Tibial artery (tissue), 4 donors: ENCODE measurements at regions not wholly inside any gene's neighbourhood (a gene's known extent, or its start where the extent isn't known, plus 50 kb on each side); places are given as distances from the start of the nearest gene placed in this dataset.

Experiments used
- DNase-seq, 2 donors: peaks; one replicate each; pipeline ENCODE4 v3.0.0-alpha.2; 2019
- H3K27ac ChIP-seq, 2 donors: fragments of 200-600 bp; sonication (generic) in 1 of 2; 1 replicate in 1 of 2; 2 replicates in 1 of 2; pipeline ENCODE4 v1.5.1; 2018 to 2019; ENCODE audit warnings: mild to moderate bottlenecking in 1 of 2
- H3K27me3 ChIP-seq, 2 donors: fragments of 200-600 bp; sonication (generic) in 1 of 2; one replicate each; pipeline versions ENCODE4 v1.5.1 to v1.6.0; 2016 to 2019
- H3K36me3 ChIP-seq, 3 donors: fragments of 200-600 bp; sonication (generic) in 2 of 3; one replicate each; pipeline ENCODE4 v1.5.1; 2016 to 2019; ENCODE audit warnings: mild to moderate bottlenecking in 2 of 3
- H3K4me1 ChIP-seq, 4 donors: fragments of 200-600 bp; sonication (generic) in 2 of 4; 1 replicate in 3 of 4; 2 replicates in 1 of 4; pipeline ENCODE4 v1.5.1; 2016 to 2019
- H3K4me3 ChIP-seq, 2 donors: fragments of 200-600 bp; sonication (generic) in 1 of 2; 1 replicate in 1 of 2; 2 replicates in 1 of 2; pipeline ENCODE4 v1.5.1; 2018 to 2019; ENCODE audit warnings: mild to moderate bottlenecking in 2 of 2
- H3K9me3 ChIP-seq, 3 donors: fragments of 200-600 bp; sonication (generic) in 1 of 3; one replicate each; pipeline ENCODE4 v1.5.1; 2016 to 2019
- CTCF ChIP-seq, 2 experiments: fragments of 200-600 bp in 1 of 2; fragments of 450-650 bp in 1 of 2; IDR thresholded peaks; one replicate each; pipeline ENCODE4 v1.5.1; 2017 to 2019; ENCODE audit warnings: antibody characterized with exemption in 2 of 2, mild to moderate bottlenecking in 1 of 2, moderate library complexity in 1 of 2
- intact Hi-C: fragments of 100-400 bp; cut with DNase I; formaldehyde crosslinking; loops from one replicate; pipeline ENCODE4 v1.15.0; 2023; ENCODE audit warnings: low total_unique reads

DNA sequence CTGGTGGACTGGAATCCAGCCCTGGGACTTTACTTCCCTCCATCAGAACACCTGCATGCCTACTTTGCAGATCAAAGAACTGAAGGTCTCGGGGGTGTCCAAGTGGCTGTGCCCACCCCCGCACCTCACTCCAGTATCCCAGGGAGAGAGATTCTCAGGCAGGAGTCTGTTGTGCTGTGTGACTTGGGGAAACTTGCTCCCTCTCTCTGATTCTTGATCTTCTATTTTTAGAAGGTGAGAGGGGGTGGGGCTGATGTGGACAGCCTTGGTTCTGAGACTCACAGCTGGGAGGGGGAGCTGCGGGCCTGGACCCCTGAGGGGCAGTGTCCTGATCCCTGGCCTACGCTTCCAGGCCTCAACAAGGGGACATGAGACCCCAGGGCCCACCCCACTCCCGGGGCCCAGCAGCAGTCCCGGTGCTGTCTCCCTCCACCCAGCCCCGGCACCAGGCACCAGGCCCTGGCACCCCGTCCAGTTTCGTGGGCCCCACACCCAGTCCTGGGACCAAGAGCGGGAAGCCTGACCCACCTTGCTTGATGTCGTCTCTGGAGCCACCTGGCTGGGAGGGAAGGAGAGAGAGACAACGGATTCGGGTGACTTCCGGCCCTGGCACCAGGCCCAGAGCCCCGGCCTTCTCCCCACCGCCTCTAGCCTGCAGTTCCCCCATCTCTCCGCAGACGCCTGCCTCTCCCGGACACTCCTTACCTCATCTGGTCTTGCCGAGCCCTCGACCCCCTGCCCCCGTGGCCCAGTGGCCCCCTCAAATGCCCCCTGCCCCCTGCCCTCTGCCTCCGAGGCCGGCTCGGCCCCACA lies 74.0 kb upstream of the SPTLC1 start:
- intact Hi-C loops = no loop called here
- no peaks in the 10 kb centered on the region for H3K4me1 ChIP-seq
- H3K9me3 ChIP-seq = no peaks in the 10 kb centered on the region
- DNase-seq = no peak
- no peak overlapping the region for H3K4me3 ChIP-seq
- peaks cover 0 to 24% of the 10 kb centered on the region in 2 donors for H3K27me3 ChIP-seq
- no peak overlapping the region for H3K27ac ChIP-seq
- no peak for TF ChIP-seq CTCF (IDR thresholded peaks at IDR 0.05)
- H3K36me3 ChIP-seq = no peaks in the 10 kb centered on the region

DNA sequence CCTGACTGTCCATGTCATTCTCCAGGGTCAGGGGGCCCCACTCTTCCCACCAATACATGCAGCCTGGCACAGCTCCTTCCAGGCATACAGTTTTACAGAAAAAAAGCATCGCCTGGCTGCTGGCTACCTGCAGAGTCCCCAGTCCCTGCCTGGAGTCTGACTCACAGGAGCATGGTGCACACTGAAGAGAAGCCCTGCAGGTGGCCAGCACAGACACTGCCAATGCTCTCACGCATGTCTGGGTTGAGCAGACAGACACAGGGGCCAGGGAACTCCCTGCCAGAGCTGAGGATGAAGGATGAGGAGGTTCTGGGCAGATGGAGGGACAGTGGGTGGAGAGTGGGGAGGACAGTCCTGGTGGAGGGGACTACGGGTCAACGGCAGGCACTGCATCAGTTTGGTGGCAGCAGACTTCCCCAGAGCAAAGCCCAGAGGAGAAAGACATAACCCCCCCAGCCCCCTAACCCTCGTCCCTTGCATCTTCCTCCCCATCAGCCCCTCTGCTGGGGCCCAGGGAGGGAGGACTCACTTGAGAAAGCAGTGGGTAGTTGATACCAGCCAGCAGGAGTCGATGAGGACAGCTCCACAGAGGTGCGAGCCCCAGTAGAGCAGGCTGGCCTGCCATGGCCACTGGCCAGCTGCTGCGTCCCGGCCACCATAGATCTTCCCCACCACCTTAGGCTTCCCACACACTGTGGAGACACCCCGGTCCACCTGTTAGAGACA lies 72.9 kb upstream of the SPTLC1 start:
- no peak overlapping the region for H3K4me3 ChIP-seq
- no peaks in the 10 kb centered on the region for H3K9me3 ChIP-seq
- peaks cover 0 to 24% of the 10 kb centered on the region in 2 donors for H3K27me3 ChIP-seq
- no peak for TF ChIP-seq CTCF (IDR thresholded peaks at IDR 0.05)
- H3K27ac ChIP-seq = no peak overlapping the region
- intact Hi-C loops = no loop called here
- H3K36me3 ChIP-seq = no peaks in the 10 kb centered on the region
- no peak for DNase-seq
- H3K4me1 ChIP-seq = no peaks in the 10 kb centered on the region

DNA sequence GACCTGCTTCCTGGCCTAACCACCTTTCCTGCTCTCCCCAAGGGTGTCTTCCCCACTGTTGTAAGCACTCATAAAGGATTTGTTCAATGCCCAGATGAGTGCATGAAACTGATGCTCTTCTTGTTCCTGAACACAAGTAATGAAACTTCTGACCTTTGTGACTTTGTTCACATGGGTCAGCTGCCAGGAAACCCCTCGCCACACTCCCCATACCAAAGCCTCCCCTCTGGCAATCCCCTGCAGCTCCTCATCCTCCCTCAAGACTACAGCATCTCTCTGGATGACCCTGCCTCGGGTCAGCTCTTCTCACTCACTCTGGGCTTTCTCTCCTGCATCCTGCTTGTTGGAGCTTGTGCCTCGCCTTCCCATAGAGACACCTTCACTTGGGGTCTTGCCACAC lies 72.2 kb upstream of the SPTLC1 start:
- no peak for DNase-seq
- intact Hi-C loops = no loop called here
- Histone ChIP-seq H3K27ac (no peak overlapping the region), H3K4me1 (no peaks in the 10 kb centered on the region), H3K27me3 (peaks cover 0 to 24% of the 10 kb centered on the region in 2 donors), H3K9me3 (no peaks in the 10 kb centered on the region), H3K36me3 (no peaks in the 10 kb centered on the region), H3K4me3 (no peak overlapping the region)
- TF ChIP-seq CTCF (IDR thresholded peaks at IDR 0.05) = no peak

GRCh38 chr9:92186631-92187030 lies 71.4 kb upstream of the SPTLC1 start:
- Histone ChIP-seq H3K27me3 (peaks cover 0 to 24% of the 10 kb centered on the region in 2 donors), H3K36me3 (no peaks in the 10 kb centered on the region)
- intact Hi-C loops = no loop called here

DNA sequence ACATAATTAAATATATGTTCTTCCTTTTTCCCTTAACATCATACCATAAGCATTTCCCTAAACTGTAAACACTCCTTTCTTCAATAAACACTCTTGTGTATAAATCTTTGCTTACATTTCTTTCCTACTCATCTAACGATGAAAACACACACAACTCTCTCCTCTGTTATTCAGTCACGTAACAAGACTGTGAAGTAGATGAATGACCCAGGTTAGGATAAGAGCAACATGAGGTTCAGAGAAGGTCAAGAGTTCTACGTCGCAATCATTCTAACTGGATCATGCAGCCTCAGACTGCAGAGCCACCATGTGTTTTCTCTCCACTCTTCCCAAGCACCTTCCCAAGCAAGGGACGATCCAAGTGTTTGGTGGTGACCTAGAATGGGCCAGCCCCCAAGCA lies 70.5 kb upstream of the SPTLC1 start:
- Histone ChIP-seq H3K36me3 (no peaks in the 10 kb centered on the region), H3K4me1 (no peaks in the 10 kb centered on the region), H3K27ac (no peak overlapping the region), H3K9me3 (no peaks in the 10 kb centered on the region), H3K4me3 (no peak overlapping the region), H3K27me3 (peaks cover 0 to 24% of the 10 kb centered on the region in 2 donors)
- no peak for TF ChIP-seq CTCF (IDR thresholded peaks at IDR 0.05)
- DNase-seq = no peak
- intact Hi-C loops = no loop called here

More at GRCh38 chr9:92186631-92187030, 71.4 kb upstream of the SPTLC1 start:
- no peak for TF ChIP-seq CTCF (IDR thresholded peaks at IDR 0.05)
- DNase-seq = no peak
- H3K27ac ChIP-seq = no peak overlapping the region
- no peaks in the 10 kb centered on the region for H3K9me3 ChIP-seq
- no peaks in the 10 kb centered on the region for H3K4me1 ChIP-seq
- no peak overlapping the region for H3K4me3 ChIP-seq
